GM12874 (cell line): ENCODE measurements at regions not wholly inside any gene's neighbourhood (a gene's known extent, or its start where the extent isn't known, plus 50 kb on each side); places are given as distances from the start of the nearest gene placed in this dataset.

Experiments used
- TF ChIP-seq, protein P1 (sequence below): IDR thresholded peaks from 2 replicates; pipeline ENCODE4 v1.5.1; 2011; ENCODE audit warnings: low read depth, mild to moderate bottlenecking, control low read depth, low read length, moderate library complexity; ENCODE audit not compliant: insufficient read depth

DNA sequence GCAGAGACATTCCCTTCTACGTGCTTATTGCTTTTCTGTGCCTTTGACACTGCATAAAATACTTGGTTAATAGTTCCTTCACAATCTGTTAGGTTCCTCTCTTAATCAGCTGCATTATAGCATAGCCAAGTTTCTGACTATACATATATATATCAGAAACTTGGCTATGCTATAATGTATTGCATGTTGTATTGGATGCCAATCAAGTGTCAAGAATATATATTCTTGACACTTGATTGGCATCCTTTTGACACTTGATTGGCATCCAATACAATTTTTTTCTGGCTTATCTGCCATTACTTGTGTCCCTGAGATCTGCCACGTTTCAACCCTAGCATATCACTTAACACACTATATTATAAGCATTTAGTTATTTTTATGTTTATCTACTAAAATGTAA is 949.7 kb upstream of the TENM4 start:
- TF ChIP-seq, protein P1, sequence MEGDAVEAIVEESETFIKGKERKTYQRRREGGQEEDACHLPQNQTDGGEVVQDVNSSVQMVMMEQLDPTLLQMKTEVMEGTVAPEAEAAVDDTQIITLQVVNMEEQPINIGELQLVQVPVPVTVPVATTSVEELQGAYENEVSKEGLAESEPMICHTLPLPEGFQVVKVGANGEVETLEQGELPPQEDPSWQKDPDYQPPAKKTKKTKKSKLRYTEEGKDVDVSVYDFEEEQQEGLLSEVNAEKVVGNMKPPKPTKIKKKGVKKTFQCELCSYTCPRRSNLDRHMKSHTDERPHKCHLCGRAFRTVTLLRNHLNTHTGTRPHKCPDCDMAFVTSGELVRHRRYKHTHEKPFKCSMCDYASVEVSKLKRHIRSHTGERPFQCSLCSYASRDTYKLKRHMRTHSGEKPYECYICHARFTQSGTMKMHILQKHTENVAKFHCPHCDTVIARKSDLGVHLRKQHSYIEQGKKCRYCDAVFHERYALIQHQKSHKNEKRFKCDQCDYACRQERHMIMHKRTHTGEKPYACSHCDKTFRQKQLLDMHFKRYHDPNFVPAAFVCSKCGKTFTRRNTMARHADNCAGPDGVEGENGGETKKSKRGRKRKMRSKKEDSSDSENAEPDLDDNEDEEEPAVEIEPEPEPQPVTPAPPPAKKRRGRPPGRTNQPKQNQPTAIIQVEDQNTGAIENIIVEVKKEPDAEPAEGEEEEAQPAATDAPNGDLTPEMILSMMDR = no peak

DNA sequence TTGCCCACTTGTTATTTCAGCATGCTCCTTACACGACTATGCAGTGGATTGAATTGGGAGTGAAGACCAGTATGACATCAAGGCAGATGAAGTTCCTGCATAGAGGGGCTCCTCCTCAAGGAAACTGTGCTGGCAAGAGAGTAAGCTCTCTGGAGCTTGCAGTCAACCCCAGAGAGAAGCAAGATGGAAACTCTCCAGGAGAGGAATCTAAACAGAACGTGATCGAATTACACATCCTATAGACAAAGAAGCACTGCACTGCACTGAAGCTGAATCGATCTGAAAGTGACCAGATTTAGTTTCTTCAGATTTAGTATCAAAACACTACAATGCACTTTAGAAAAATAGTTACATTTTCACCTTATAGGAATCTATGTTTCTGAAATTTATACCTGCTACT is 947.7 kb upstream of the TENM4 start:
- TF ChIP-seq, protein P1 = no peak

DNA sequence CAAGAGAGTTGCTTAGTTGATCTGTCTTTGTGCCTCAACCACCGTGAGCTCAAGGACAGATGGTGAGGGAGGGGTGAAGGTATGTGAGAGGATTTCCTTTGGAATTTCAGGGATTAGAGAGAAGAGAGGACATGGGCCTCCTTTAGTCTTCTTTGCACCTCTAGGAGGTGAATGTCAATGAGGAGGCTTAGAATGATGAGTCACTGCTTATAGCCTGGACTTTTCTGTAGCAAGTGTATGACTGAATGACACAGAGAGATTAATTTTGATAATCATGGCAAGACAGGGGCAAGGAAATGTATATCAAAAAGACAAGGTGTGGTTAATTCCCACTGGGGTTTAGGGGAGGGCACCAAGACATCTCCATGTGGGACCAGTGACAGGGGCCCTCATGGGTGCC is 947.3 kb upstream of the TENM4 start:
- TF ChIP-seq, protein P1 = no peak

DNA sequence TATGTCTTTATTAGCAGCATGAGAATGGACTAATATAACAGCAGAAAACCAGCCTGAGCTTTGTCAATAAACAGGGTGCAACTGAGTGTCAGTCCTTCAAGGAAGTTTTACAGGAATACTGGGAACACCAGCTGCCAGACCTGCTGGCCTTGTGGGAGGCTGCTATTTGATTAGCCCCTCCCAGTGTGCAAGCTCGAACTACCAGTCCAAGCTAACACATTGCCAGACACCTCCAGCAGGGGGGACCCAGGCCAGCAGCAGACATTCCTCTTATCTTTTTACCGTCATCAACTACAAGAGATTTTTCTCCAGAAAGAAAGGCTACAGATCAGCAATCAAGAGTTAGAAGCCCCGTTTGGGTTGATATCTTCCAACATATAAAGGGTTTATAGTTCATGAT is 942.8 kb upstream of the TENM4 start:
- TF ChIP-seq, protein P1 = no peak

DNA sequence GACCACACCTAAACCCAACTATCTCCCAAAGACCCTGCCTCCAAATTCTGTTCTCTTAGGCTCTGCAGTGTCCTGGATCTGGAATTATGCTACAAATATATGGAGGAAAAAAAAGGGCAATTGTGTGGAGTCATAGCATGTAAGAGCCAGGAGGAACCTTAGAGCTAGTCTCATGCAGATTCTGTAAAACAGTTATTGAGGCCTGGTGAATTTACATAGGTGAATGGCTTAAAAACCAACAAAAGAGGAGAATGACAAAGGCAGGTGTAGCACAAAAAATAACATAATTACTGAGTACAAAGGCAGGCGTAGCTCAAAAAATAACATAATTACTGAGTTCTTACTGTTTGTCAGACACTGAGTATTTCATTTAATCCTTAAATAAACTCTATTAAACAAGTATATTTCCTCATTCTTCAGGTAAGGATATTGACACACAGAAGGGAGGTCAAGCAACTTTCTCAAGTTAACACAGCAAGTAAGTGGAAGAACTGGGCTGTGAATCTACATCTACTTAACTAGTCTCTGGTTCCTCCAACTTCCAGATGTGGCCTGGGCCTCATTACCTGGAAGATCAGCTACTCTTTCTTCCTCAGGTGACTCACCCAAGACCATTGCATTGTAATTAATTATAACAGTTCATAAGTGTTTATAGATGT is 938.9 kb upstream of the TENM4 start:
- TF ChIP-seq, protein P1 = no peak

DNA sequence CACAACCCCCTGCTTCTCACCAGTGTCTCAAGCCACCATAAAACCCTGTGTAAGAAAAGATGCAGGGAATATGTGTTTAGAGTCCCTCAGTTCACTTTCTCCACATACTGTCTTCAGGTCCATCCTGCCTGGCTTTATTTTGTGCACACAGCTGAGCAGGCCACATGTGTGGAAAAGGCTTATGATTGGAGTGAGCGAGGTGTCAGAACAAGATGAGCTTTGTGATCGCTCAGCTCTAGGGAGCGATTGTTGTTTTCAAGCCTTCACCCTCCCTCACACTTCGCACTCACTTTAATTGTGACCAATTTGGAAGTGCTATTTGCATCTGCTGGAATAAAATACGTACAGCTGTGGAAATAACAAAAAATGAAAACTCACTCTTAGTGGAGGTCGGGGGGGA is 931.1 kb upstream of the TENM4 start:
- TF ChIP-seq, protein P1 = no peak

DNA sequence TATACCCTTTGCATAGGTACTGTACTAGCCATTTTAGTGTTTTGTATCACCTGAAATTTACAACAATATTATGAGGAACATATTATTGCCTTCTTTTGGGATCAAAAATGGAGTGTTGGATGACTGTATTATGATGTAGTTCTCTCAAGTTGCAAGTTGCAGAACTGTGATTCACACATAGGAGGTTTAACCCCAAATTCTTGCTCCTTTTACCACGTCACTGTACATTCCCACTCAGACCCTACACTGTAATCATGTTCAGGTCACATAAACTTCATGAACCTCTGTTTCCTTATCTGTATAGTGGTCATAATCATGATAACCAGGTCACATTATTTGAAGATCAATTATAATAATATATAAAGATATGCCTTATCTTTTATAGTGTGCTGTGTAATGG is 925.1 kb upstream of the TENM4 start:
- TF ChIP-seq, protein P1 = no peak
